Stimulated activated naive CD4-positive, alpha-beta T cell (primary cell): ENCODE measurements at regions not wholly inside any gene's neighbourhood (a gene's known extent, or its start where the extent isn't known, plus 50 kb on each side); places are given as distances from the start of the nearest gene placed in this dataset.
"Not testable (repeated sequence)": the region's sequence is repeated elsewhere in the genome, so short reads cannot be mapped to it uniquely, and the experiment has no call there.

Source experiments
- DNase-seq, 6 experiments: peaks; one replicate each; lab custom pipeline; 2025; lab: John Stamatoyannopoulos, UW

DNA sequence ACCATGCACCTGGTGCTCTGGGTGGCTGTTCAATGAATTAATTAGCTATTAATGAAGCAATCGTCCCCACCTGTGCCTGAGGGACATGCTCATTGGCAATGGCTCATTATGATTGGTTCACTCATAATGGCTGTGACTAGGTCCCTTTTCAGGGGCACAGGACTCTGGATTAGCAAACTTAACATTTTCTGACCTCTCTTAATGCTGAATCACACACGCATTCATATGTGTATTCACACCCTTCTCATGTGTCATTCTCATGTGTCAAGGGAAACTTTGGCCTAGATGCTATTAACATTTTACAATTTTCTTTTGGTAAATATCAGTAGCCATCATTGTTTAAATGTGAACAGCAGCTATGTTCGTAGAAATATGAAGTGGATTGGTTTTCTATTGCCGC, 98.9 kb upstream of the PMAIP1 start:
- DNase-seq = no peak

DNA sequence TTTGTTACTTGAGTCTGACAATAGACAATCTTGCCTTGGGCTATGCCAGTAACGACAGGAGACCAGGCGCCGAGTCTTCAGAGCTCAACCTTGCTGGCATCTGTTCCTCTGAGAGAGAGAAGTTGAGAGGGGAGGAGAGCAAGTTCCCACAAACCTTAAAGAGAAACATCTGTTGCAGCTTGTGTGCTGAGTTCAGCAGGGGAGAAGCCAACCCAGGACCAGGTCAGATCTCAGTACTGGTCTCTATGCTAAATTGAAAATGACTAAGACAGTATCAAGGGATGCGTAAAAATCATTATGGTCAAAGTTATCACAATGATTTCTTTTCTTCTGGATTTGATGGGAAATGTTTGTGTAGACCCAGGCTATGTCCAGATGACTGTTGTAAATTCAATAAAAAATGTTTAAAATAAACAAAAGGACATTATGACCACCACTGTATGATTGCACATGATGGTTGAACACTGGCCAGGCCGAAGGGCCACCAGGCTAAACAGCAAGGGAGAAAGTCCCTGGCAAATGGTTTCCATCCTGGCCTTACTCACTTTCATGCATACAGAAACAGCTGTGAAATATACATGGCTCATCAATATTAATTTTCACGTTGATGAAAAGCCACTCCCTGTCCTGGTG, 100.3 kb upstream of the PMAIP1 start:
- no peak for DNase-seq

DNA sequence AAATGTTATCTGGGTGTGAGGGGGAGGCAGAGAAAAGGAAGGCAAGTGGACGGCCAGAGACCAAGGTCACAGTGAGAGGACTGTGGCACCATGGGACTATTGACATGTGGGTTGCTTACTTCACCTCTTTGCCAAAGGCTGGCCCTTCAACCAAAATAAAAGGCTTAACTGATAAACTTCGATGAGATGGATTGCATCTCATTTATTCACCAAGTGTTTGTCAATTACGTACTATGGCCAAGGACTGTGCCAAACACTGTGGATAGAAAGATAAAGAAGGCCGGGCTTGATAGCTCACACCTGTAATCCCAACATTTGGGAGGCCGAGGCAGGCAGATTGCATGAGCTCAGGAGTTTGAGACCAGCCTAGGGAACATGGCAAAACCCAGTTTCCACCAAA, 98.7 kb upstream of the CCBE1 start:
- DNase-seq = no peak

DNA sequence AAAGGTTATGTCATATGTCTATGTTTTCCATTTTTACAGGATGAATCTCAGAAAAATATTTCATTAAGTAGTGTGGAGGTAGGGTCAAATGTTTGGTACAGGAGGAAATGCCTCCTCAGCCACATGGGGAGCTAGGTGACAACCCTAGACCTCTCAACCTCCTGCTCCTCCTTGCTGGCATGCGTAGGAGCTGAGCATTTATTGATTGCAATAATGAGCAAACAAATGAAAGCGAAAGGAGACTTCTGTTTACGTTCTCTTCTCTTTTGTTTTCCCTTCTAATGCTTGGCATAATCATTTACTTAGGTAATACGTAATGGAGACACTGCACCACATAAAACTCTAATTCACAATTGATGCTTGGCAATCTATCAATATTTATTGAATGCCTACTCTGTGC, 95.1 kb upstream of the CCBE1 start:
- DNase-seq = no peak

DNA sequence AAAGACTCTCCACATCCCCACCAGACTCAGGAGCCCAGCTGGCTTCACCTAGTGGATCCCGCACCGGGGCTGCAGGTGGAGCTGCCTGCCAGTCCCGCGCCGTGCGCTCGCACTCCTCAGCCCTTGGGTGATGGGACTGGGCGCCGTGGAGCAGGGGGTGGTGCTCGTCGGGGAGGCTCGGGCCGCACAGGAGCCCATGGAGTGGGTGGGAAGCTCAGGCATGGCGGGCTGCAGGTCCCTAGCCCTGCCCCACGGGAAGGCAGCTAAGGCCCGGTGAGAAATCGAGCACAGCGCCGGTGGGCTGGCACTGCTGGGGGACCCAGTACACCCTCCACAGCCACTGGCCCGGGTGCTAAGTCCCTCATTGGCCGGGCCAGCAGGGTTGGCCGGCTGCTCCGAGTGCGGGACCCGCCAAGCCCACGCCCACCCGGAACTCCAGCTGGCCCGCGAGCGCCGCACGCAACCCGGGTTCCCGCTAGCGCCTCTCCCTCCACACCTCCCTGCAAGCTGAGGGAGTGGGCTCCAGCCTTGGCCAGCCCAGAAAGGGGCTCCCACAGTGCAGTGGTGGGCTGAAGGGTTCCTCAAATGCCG, 93.2 kb upstream of the CCBE1 start:
- not testable (repeated sequence) for DNase-seq

DNA sequence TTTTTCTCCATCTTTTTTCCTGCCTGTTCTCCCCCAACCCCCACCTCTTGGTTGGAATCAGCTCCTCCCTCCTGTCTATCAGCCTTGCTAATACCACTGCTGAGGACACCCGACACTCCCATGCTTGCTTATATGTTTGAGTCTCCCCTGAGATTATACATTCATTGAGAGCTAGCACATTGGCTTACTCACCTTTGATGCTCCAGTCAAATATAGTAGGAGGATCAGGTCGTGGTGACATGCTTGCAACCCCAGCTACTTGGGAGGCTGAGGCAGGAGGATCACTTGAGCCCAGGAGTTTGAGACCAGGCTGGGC, 91.5 kb upstream of the CCBE1 start:
- DNase-seq = no peak

DNA sequence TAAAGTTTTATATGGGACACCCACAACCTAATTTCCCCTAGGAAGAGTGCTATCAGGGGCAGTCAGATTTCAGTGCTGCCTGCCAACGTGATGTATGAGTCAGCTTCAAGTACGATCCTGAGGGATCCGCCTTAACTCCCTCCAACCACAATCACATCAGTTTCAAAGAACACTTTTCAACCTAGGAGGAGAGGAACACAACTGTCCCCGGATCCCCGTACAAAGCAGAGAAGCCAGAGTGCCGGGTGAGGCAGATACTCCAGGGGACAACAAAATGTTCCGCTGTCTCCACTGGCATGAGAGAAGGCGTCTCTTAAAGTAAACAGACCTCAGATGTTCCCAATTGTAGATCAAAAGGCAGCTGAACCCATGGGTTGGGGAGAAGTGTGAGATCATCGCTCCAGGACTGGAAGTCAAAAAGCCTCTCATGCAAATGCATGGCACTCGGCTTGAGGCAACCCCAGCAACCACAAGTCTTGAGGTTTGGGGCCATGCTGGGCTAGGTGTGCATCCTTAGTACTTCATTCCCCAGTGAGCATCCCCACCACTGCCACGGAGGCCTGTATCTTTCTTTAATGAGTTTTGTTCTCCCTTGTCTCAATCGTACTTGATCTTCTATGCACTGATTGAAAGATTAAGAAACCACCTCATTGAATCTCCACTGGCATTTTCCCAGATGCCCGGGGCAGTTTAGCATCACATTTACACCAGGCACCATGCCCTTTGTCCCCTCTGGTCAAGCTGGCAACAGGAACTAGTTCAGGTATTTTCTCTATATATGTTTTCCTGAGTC, 91.0 kb upstream of the CCBE1 start:
- no peak for DNase-seq

DNA sequence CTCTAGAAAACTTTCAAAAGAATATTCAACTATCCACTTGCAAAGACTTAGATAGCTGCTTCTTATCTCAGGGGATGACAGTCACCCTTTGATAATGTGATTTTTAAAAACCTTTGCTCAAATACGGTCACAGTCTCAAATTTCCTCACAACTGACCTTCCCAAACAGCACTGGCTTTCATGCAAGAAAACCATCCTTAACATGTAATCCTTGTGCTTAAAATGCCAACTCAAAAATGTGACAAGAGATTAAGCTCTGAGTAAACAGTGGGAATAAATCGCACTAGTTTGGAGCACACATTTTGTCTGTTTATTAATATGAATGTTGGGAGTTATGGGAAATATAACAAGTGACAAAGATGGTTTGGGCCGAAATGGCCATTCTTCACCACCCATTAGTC, 87.5 kb upstream of the CCBE1 start:
- DNase-seq = no peak

DNA sequence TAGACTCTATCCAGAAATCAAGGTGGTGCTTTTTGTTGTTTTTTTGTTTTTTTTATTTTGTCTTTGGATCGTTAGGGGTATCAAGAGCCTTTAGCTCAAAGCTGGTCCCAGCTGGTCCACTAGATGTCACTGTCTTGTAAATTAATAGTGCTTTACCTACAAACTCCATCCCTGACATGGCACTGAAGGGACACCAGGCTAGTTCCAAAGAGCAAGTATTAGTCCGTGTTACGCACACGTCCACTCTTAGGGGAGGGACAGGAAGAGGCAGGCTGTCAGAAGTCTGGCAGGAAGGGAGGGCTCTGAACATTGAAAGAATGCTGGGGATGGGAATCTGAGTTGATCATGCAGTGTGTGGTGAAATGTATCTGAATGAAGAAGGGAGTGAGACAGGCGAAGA, 85.9 kb upstream of the CCBE1 start:
- no peak for DNase-seq

DNA sequence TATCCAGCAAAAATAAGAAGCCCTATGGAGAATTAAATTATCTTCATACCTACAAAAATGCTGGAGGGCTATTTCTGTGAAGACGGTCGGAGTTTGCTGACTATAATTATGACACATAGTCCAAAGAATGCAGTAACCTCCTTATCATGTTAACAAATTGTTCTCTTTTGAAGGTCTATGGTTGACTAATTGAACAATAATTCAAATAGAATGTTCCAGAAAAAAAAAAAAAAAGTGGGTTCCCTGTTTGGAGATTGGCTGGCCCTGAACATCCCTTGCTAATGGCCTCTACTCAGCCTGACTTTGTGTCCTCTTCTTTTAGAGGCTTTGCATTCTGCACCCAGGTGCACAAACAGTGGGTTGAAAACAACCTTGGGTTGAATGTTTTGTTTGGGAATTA, 82.8 kb upstream of the CCBE1 start:
- DNase-seq = no peak

DNA sequence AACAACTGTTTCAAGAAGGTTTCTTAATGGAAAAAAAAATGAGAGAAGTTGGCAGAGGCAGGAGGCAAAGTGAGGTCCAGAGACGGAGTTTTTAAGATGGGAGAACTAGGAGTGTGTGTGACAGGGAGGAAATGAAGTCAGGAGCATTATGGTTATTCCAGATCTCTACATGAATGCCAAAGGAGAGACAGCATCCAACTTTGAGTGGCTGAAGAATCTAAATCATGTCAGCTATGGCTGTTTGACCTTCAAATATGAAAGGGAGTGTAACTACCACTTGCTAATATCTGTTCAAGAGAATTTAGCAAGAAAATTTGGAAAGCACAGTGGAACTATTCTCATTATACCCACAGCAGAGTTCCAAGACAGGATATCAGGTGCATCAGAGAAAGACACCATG, 81.2 kb upstream of the CCBE1 start:
- DNase-seq = no peak

DNA sequence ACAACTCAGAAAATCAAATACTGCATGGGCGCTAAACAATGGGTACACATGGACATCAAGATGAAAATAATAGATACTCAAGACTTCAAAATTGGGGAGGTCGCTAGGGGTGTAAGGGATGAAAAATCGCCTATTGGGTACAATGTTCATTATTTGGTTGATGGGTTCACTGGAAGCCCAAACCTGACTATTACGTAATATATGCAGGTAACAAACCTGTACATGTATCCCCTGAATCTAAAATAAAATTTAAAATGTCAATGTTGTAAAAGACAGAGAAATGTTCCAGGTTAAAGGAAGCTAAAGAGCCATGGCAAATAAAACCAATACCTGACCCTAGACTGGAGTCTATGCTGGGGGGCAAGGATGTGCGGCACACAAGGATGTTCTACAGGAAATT, 80.4 kb upstream of the CCBE1 start:
- no peak for DNase-seq

DNA sequence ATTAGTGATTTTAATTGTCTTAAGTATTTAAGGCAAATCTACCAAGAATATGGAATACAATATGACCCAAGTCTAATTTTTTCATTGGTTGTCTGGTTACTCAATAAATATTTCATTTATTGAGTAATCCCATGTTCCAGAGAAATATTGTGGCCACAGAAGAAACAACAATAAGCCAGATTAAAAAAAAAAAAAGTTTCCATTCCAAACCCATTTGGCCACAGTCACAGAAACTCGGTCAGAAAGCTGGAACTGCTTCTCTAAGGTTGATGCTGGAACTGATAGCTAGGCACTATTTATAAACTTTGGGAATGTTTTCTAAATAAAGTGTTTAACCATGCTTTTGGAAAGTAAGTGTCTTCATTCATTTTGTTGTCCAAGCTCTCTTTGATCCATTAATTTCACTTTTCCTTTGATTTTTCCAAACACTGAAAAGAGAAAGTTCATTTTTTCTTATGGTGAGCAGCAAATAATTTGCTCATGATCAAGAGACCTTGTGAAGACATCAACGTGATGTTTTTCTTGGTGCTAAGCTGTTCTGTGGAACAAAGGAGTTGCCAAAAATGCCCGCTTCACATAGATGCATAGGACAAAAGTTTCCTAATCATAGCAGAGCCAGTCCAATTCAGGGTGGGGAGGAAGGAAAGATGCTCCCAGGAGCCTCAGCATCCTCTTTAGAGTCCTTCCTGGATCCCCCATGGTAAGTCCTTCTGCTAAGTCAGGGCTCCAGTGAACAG, 72.1 kb upstream of the CCBE1 start:
- DNase-seq = no peak

DNA sequence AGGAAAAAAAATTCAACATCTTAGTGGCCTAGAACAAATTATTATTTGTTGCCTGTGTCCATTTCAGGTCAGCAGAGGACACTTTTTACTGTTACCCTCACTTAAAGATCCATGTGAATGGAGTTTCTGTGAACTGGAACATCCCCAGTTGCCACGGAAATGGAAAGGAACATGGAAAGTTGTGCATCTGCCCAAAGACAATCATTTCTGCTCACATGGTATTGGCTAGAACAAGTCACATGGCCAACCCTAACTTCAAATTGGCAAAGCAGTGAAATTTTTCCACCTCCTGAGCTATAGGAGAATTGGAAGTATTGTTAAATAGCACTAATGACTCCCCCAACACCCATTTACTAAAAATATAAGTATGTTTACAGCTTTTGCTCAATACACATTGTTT, 71.2 kb upstream of the CCBE1 start:
- no peak for DNase-seq

DNA sequence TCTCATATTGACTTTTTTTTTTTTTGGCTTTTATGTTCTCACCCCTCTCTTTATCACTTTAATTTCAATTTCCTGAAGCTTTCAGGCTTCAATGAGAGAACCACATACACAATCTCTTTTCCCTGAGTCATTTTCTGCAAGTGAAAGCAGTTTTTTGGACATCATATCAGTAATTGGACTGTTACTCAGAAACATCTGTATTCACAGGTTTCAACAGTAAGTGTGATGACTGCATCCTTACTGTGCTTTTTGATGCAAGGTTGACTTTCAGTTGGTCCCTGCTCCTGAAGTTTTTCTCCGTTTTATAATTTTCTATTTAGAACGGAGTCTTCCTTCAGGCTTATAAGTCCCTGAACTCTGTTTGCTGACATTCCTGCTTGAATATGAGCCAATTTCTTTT, 70.5 kb upstream of the CCBE1 start:
- no peak for DNase-seq

DNA sequence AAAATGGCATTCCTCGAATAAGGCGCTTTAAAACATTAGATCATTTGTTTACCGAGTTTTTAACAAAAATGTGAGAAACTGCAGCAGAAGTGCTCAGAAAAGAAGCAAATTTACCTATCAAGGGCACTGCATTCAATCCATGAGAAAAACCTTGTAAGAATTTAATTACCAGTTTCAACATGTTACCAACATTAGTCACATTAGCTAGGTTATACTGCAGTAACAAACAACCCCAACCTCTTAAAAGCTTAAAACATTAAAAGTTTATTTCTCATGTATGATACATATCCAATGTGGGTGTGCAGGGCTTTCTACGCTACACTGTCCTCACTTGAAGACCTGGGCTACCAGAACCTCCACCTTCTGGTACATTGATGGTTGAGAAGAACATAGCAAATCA, 68.1 kb upstream of the CCBE1 start:
- DNase-seq = no peak

DNA sequence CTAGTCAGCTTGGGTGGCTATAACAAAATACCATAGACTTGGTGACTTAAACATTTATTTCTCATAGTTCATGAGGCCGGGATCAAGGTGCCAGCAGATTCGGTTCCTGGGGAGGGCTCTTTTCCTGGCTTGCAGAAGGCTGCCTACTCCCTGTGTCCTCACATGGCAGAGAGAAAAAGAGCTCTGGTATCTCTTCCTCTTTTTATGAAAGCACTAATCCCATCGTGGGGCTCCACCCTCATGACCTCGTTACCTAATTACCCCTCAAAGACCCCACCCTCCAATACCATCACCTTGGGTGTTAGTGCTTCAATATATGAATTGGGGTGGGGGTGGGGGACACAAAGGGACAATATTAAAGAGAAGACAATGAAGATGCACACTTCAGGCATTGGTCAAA, 67.1 kb upstream of the CCBE1 start:
- no peak for DNase-seq

DNA sequence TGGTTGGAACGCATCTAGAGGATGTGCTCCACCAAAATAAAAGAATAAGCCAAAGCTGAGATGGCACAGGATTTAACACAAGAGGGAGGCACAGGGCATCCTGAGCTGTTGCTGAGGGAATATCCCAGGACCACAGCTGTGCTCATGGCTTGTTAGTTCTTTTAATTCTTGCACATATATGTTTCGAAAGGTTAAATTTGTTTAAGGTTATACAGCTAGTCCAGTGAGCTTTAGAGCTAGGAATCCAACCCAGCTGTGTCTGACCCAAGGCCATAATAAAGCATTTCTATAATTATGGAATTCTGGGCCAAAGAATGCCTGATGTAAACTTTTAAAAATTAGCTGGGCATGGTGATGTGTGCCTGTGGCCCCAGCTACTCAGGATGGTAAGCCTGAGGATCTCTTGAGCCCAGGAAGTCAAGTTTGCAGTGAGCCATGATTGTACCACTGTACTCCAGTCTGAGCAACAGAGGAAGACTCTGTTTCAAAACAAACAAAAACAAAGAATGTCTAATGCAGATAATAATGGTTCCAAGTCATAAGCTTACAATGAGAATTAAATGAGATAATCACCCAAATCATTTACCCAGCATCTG, 66.4 kb upstream of the CCBE1 start:
- DNase-seq = no peak

DNA sequence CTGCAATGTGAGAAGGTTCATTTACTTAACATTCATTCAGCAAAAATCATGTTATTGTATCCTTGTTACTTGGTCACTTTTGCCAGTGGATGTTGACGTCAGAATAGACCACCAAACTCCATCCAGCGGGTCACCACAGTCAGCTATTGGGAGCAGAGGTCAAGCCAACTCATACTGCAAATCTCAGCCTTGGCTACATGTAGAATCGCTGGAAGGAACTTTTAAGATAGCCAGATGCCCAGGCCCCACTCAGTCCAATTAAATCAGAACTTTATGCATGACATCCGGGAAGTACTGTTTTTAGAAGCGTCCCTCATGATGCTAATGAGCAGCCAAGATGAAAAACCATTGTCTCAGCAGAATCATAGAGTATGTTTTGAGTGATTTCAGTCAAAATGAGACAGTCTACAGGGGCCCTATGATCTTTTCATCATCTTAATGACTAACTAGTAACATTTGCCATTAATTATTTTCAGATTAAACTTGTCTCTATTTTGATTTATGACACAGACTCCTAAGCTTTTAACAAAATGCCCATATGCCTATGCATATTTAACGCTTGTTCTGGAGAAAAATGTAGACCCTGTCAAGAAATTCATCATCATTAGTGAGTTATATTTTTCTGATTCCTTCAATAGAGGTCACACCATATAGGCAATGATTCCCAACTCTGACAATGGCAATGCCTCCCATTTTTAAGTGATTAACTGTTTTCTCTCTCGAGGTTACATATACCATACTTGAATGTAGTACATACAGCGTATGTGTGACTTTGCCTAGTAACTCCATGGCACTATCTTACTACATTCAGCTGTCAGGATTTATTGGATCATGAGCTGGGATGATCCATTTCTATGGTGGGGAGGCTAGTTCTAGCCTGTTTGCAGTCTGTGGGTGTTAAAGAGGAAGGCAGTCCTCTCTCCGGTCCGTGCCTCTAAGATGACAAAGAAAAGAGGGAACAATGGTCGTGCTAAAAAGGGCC, 63.7 kb upstream of the CCBE1 start:
- no peak for DNase-seq

DNA sequence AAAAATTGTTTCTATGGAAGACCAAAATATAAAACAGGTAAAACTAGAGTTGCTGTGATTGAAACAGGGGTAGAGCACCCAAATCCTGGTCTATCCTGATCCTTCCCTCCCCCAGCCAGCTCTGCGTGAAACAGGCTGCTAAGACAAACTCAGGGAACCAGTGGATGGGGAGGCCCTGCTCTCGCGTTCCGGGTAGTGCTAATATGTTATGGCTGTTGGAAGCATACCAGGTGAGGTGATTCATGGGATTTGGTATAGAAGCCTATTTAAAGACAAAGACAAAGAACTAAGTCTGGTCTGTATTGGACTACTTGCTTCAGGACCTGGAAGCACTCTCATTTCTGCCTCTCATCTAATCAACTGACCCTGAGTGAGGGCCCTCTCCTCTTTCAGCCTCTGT, 63.0 kb upstream of the CCBE1 start:
- no peak for DNase-seq

DNA sequence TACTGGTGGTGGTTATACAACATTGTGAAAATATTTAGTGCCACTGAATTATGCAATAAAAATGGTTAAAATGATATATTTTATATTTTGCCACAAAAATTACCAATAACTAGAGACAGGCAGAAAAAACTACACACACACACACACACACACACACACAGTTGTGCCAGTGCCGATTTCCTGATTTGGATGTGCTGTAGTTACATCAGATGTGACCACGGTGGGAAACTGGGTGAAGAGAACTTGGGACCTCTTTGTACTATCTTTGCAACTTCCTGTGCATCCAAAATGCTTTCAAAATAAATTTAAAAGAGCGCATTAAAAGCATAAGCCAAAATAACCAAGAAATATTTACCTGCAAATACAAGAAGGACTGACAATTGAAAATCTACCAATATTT, 61.6 kb upstream of the CCBE1 start:
- DNase-seq = no peak

DNA sequence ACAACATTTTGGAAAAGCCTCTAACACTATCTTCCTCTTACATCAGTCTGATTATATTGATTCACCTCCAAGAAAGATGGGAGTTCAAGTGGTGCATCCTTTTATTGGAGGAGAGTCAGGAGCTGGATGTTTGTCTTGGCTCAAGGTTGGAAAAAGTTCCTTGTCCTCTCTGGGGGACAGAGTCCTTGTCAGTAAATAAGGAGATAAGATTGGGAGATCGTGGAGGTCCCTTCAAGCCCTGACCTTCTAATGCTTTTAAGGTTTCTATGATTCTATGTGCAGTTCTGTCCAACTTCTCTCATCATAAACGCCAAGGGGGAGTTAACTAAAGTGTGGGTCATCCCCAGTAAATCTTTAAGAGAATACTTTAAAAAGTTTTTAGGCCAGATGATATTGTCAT, 60.9 kb upstream of the CCBE1 start:
- no peak for DNase-seq
